ENCODE measurements at regions not wholly inside any gene's neighbourhood (a gene's known extent, or its start where the extent isn't known, plus 50 kb on each side); places are given as distances from the start of the nearest gene placed in this dataset.

GRCh38 chr3:67288466-67289106 lies 290.5 kb downstream of the KBTBD8 start:
- no peak for DNase-seq (ENCODE audit: low spot score)

GRCh38 chr3:67289626-67290025 lies 291.5 kb downstream of the KBTBD8 start:
- DNase-seq (ENCODE audit: low spot score), result no peak

- no peak for DNase-seq (ENCODE audit: low spot score)
These were observed 292.3 kb downstream of the KBTBD8 start for GRCh38 chr3:67290438-67290837.

- DNase-seq (ENCODE audit: low spot score), result no peak
These were observed 293.5 kb downstream of the KBTBD8 start for GRCh38 chr3:67291287-67292252.

GRCh38 chr3:67292356-67293121 lies 294.4 kb downstream of the KBTBD8 start:
- no peak for DNase-seq (ENCODE audit: low spot score)

GRCh38 chr3:67294341-67294740 lies 296.2 kb downstream of the KBTBD8 start:
- DNase-seq (ENCODE audit: low spot score), result no peak

- no peak for DNase-seq (ENCODE audit: low spot score)
These were observed 298.2 kb downstream of the KBTBD8 start for GRCh38 chr3:67296039-67296892.

GRCh38 chr3:67297715-67298475 lies 299.8 kb downstream of the KBTBD8 start:
- DNase-seq (ENCODE audit: low spot score), result no peak

GRCh38 chr3:67301556-67301955 lies 303.4 kb downstream of the KBTBD8 start:
- no peak for DNase-seq (ENCODE audit: low spot score)

GRCh38 chr3:67302489-67302888 lies 304.4 kb downstream of the KBTBD8 start:
- no peak for DNase-seq (ENCODE audit: low spot score)

- DNase-seq (ENCODE audit: low spot score), result no peak
These were observed 307.1 kb downstream of the KBTBD8 start for GRCh38 chr3:67305160-67305559.

- DNase-seq (ENCODE audit: low spot score), result no peak
These were observed 307.8 kb downstream of the KBTBD8 start for GRCh38 chr3:67305922-67306321.

- no peak for DNase-seq (ENCODE audit: low spot score)
These were observed 313.3 kb downstream of the KBTBD8 start for GRCh38 chr3:67311440-67311839.

- no peak for DNase-seq (ENCODE audit: low spot score)
These were observed 314.0 kb downstream of the KBTBD8 start for GRCh38 chr3:67312155-67312554.

- no peak for DNase-seq (ENCODE audit: low spot score)
These were observed 320.1 kb downstream of the KBTBD8 start for GRCh38 chr3:67318162-67318561.

GRCh38 chr3:67324554-67324953 lies 326.4 kb downstream of the KBTBD8 start:
- DNase-seq (ENCODE audit: low spot score), result no peak

Data from ecto neural progenitor cell (in vitro differentiated cells).